ENCODE measurements at regions not wholly inside any gene's neighbourhood (a gene's known extent, or its start where the extent isn't known, plus 50 kb on each side); places are given as distances from the start of the nearest gene placed in this dataset.

- no peak overlapping the region for H3K9ac ChIP-seq (ENCODE audit: low read length in 3 of 3)
- H3K4me1 ChIP-seq (ENCODE audit: control insufficient read depth in 2 of 3, insufficient read depth in 2 of 3, low read depth in 1 of 3, low read length in 3 of 3): no peaks in the 10 kb centered on the region
- no peaks in the 10 kb centered on the region for H3K27me3 ChIP-seq (ENCODE audit: control insufficient read depth, insufficient read depth, low read length)
- intact Hi-C loops (cut with DNase I): no loop called here
- H3K36me3 ChIP-seq (ENCODE audit: control insufficient read depth in 2 of 3, insufficient read depth in 3 of 3, low read length in 3 of 3): no peaks in the 10 kb centered on the region
- FAIRE-seq: no peak
- no peak for TF ChIP-seq CTCF (IDR thresholded peaks at IDR 0.05; ENCODE audit: borderline replicate concordance, extremely low read depth, insufficient read depth)
- no peak overlapping the region for H3K4me3 ChIP-seq (ENCODE audit: low read length in 3 of 3)
- no peaks in the 10 kb centered on the region for H3K9me3 ChIP-seq (ENCODE audit: control insufficient read depth in 2 of 3, insufficient read depth in 1 of 3, low read length in 3 of 3)
- no peak overlapping the region for H3K27ac ChIP-seq (ENCODE audit: low read depth in 2 of 2, low read length in 2 of 2)
- DNase-seq: no peak
Measured at GRCh38 chr3:174336784-174337183, 522.4 kb upstream of the NAALADL2 start.

- TF ChIP-seq CTCF (IDR thresholded peaks at IDR 0.05; ENCODE audit: borderline replicate concordance, extremely low read depth, insufficient read depth): no peak
- H3K36me3 ChIP-seq (ENCODE audit: control insufficient read depth in 2 of 3, insufficient read depth in 3 of 3, low read length in 3 of 3): no peaks in the 10 kb centered on the region
- H3K27ac ChIP-seq (ENCODE audit: low read depth in 2 of 2, low read length in 2 of 2): no peak overlapping the region
- FAIRE-seq: no peak
- no peaks in the 10 kb centered on the region for H3K9me3 ChIP-seq (ENCODE audit: control insufficient read depth in 2 of 3, insufficient read depth in 1 of 3, low read length in 3 of 3)
- H3K4me1 ChIP-seq (ENCODE audit: control insufficient read depth in 2 of 3, insufficient read depth in 2 of 3, low read depth in 1 of 3, low read length in 3 of 3): no peaks in the 10 kb centered on the region
- no peak overlapping the region for H3K9ac ChIP-seq (ENCODE audit: low read length in 3 of 3)
- intact Hi-C loops (cut with DNase I): no loop called here
- H3K27me3 ChIP-seq (ENCODE audit: control insufficient read depth, insufficient read depth, low read length): no peaks in the 10 kb centered on the region
- H3K4me3 ChIP-seq (ENCODE audit: low read length in 3 of 3): no peak overlapping the region
- no peak for DNase-seq
Measured at GRCh38 chr3:174337227-174337626, 521.9 kb upstream of the NAALADL2 start.

GRCh38 chr3:174340624-174341587 lies 518.2 kb upstream of the NAALADL2 start:
- H3K27ac ChIP-seq (ENCODE audit: low read depth in 2 of 2, low read length in 2 of 2): no peak overlapping the region
- H3K36me3 ChIP-seq (ENCODE audit: control insufficient read depth in 2 of 3, insufficient read depth in 3 of 3, low read length in 3 of 3): no peaks in the 10 kb centered on the region
- intact Hi-C loops (cut with DNase I): no loop called here
- no peak for DNase-seq
- no peaks in the 10 kb centered on the region for H3K9me3 ChIP-seq (ENCODE audit: control insufficient read depth in 2 of 3, insufficient read depth in 1 of 3, low read length in 3 of 3)
- H3K4me1 ChIP-seq (ENCODE audit: control insufficient read depth in 2 of 3, insufficient read depth in 2 of 3, low read depth in 1 of 3, low read length in 3 of 3): no peaks in the 10 kb centered on the region
- no peak for TF ChIP-seq CTCF (IDR thresholded peaks at IDR 0.05; ENCODE audit: borderline replicate concordance, extremely low read depth, insufficient read depth)
- H3K27me3 ChIP-seq (ENCODE audit: control insufficient read depth, insufficient read depth, low read length): no peaks in the 10 kb centered on the region
- no peak overlapping the region for H3K9ac ChIP-seq (ENCODE audit: low read length in 3 of 3)
- H3K4me3 ChIP-seq (ENCODE audit: low read length in 3 of 3): no peak overlapping the region
- FAIRE-seq: no peak

Data from kidney (tissue), 13 donors.